Liver (tissue), 3 donors: ENCODE measurements at regions not wholly inside any gene's neighbourhood (a gene's known extent, or its start where the extent isn't known, plus 50 kb on each side); places are given as distances from the start of the nearest gene placed in this dataset.

Source experiments
- FOXA1 ChIP-seq: IDR thresholded peaks from 2 replicates; pipeline ENCODE4 v1.6.1; 2016; ENCODE audit warnings: antibody characterized with exemption
- GABPA ChIP-seq, 2 donors: IDR thresholded peaks in 1 of 2; conservative IDR thresholded peaks in 1 of 2; 2 replicates each; pipeline ENCODE4 v1.6.1; 2016; ENCODE audit warnings: antibody characterized with exemption in 2 of 2, mild to moderate bottlenecking in 1 of 2, moderate library complexity in 1 of 2
- HNF4A ChIP-seq, 2 donors: conservative IDR thresholded peaks; 2 replicates each; pipeline ENCODE4 v1.6.1; 2016; ENCODE audit warnings: antibody characterized with exemption in 2 of 2, mild to moderate bottlenecking in 2 of 2
- HNF4G ChIP-seq: IDR thresholded peaks from 2 replicates; pipeline ENCODE4 v1.6.1; 2016; ENCODE audit warnings: antibody characterized with exemption
- JUND ChIP-seq, 2 donors: IDR thresholded peaks; 2 replicates each; pipeline ENCODE4 v1.6.1; 2016; ENCODE audit warnings: antibody characterized with exemption in 2 of 2
- RAD21 ChIP-seq, 2 donors: IDR thresholded peaks; 2 replicates each; pipeline ENCODE4 v1.6.1; 2016; ENCODE audit warnings: antibody characterized with exemption in 2 of 2, mild to moderate bottlenecking in 2 of 2
- SP1 ChIP-seq: IDR thresholded peaks from 2 replicates; pipeline ENCODE4 v1.6.1; 2018; ENCODE audit warnings: antibody characterized with exemption, mild to moderate bottlenecking
- TAF1 ChIP-seq: conservative IDR thresholded peaks from 2 replicates; pipeline ENCODE4 v1.6.1; 2016; ENCODE audit warnings: antibody characterized with exemption, mild to moderate bottlenecking
- YY1 ChIP-seq: IDR thresholded peaks from 2 replicates; pipeline ENCODE4 v1.6.1; 2016; ENCODE audit warnings: antibody characterized with exemption, mild to moderate bottlenecking
- TF ChIP-seq, protein P1 (sequence below): IDR thresholded peaks from 2 replicates; pipeline ENCODE4 v1.6.1; 2016; ENCODE audit warnings: antibody characterized with exemption
- TF ChIP-seq, protein P2 (sequence below): fragments of 150-350 bp; IDR thresholded peaks from 2 replicates; pipeline ENCODE4 v1.5.1; 2017; ENCODE audit warnings: improper control_type of control experiment, low read depth, low read length; ENCODE audit not compliant: missing input control
- TF ChIP-seq, protein P3 (sequence below): IDR thresholded peaks from 2 replicates; pipeline ENCODE4 v1.6.1; 2016; ENCODE audit warnings: antibody characterized with exemption, mild to moderate bottlenecking
- TF ChIP-seq, protein P4 (sequence below): IDR thresholded peaks from 2 replicates; pipeline ENCODE4 v1.6.1; 2016; ENCODE audit warnings: antibody characterized with exemption
- TF ChIP-seq, protein P5 (sequence below): IDR thresholded peaks from 2 replicates; pipeline ENCODE4 v1.6.1; 2016; ENCODE audit warnings: antibody characterized with exemption
- donor health status: healthy.
- donor health status: healthy.

DNA sequence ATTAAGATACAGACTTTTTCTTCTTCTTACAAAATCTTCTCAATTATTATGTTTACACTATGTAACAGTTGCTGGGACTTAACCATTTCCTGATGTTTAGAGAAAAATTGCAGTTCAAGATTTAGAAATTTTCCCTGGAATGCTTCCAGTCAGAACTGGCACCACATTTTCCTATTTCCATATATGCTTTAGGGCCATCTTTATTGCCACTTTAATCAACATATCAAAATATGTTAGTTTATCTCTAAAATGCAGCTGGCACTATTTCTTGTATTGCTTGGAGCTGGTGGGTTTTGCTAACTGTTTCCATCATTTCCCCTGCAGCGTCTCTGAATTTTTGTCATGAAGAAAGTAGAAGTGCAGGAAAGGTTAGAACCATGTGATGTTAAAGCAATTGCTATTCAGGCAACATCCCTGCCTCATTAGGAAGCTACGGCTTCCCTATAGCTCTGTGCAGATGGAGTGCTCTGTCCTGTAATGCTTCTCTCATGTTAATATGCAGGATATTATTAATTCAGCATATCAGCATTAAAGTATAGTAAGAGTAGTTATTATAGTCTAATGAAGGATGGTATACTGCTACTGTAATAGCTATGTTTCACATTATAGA, 269.1 kb downstream of the MTRR start:
- no peak for TF ChIP-seq TAF1
- TF ChIP-seq, protein P1, sequence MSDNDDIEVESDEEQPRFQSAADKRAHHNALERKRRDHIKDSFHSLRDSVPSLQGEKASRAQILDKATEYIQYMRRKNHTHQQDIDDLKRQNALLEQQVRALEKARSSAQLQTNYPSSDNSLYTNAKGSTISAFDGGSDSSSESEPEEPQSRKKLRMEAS, result no peak
- TF ChIP-seq SP1, result no peak
- TF ChIP-seq, protein P2, sequence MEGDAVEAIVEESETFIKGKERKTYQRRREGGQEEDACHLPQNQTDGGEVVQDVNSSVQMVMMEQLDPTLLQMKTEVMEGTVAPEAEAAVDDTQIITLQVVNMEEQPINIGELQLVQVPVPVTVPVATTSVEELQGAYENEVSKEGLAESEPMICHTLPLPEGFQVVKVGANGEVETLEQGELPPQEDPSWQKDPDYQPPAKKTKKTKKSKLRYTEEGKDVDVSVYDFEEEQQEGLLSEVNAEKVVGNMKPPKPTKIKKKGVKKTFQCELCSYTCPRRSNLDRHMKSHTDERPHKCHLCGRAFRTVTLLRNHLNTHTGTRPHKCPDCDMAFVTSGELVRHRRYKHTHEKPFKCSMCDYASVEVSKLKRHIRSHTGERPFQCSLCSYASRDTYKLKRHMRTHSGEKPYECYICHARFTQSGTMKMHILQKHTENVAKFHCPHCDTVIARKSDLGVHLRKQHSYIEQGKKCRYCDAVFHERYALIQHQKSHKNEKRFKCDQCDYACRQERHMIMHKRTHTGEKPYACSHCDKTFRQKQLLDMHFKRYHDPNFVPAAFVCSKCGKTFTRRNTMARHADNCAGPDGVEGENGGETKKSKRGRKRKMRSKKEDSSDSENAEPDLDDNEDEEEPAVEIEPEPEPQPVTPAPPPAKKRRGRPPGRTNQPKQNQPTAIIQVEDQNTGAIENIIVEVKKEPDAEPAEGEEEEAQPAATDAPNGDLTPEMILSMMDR, result no peak
- TF ChIP-seq, protein P3, sequence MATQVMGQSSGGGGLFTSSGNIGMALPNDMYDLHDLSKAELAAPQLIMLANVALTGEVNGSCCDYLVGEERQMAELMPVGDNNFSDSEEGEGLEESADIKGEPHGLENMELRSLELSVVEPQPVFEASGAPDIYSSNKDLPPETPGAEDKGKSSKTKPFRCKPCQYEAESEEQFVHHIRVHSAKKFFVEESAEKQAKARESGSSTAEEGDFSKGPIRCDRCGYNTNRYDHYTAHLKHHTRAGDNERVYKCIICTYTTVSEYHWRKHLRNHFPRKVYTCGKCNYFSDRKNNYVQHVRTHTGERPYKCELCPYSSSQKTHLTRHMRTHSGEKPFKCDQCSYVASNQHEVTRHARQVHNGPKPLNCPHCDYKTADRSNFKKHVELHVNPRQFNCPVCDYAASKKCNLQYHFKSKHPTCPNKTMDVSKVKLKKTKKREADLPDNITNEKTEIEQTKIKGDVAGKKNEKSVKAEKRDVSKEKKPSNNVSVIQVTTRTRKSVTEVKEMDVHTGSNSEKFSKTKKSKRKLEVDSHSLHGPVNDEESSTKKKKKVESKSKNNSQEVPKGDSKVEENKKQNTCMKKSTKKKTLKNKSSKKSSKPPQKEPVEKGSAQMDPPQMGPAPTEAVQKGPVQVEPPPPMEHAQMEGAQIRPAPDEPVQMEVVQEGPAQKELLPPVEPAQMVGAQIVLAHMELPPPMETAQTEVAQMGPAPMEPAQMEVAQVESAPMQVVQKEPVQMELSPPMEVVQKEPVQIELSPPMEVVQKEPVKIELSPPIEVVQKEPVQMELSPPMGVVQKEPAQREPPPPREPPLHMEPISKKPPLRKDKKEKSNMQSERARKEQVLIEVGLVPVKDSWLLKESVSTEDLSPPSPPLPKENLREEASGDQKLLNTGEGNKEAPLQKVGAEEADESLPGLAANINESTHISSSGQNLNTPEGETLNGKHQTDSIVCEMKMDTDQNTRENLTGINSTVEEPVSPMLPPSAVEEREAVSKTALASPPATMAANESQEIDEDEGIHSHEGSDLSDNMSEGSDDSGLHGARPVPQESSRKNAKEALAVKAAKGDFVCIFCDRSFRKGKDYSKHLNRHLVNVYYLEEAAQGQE, result no peak
- TF ChIP-seq, protein P4, sequence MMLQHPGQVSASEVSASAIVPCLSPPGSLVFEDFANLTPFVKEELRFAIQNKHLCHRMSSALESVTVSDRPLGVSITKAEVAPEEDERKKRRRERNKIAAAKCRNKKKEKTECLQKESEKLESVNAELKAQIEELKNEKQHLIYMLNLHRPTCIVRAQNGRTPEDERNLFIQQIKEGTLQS, result no peak
- TF ChIP-seq YY1, result no peak
- no peak for TF ChIP-seq HNF4A (conservative IDR thresholded peaks at IDR 0.05)
- no peak for TF ChIP-seq GABPA (IDR thresholded peaks at IDR 0.05 in 1 of 2, conservative IDR thresholded peaks at IDR 0.05 in 1 of 2)
- no peak for TF ChIP-seq RAD21 (IDR thresholded peaks at IDR 0.05)
- no peak for TF ChIP-seq JUND (IDR thresholded peaks at IDR 0.05)
- TF ChIP-seq FOXA1, result no peak
- TF ChIP-seq, protein P5, sequence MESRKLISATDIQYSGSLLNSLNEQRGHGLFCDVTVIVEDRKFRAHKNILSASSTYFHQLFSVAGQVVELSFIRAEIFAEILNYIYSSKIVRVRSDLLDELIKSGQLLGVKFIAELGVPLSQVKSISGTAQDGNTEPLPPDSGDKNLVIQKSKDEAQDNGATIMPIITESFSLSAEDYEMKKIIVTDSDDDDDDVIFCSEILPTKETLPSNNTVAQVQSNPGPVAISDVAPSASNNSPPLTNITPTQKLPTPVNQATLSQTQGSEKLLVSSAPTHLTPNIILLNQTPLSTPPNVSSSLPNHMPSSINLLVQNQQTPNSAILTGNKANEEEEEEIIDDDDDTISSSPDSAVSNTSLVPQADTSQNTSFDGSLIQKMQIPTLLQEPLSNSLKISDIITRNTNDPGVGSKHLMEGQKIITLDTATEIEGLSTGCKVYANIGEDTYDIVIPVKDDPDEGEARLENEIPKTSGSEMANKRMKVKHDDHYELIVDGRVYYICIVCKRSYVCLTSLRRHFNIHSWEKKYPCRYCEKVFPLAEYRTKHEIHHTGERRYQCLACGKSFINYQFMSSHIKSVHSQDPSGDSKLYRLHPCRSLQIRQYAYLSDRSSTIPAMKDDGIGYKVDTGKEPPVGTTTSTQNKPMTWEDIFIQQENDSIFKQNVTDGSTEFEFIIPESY, result no peak
- no peak for TF ChIP-seq HNF4G
